Hepatic stellate cell (primary cell): ENCODE measurements at regions not wholly inside any gene's neighbourhood (a gene's known extent, or its start where the extent isn't known, plus 50 kb on each side); places are given as distances from the start of the nearest gene placed in this dataset.
"Not testable (repeated sequence)": the region's sequence is repeated elsewhere in the genome, so short reads cannot be mapped to it uniquely, and the experiment has no call there.

Source experiments
- DNase-seq: peaks from one replicate; pipeline ENCODE4 v3.0.0; 2011; ENCODE audit warnings: low spot score

DNA sequence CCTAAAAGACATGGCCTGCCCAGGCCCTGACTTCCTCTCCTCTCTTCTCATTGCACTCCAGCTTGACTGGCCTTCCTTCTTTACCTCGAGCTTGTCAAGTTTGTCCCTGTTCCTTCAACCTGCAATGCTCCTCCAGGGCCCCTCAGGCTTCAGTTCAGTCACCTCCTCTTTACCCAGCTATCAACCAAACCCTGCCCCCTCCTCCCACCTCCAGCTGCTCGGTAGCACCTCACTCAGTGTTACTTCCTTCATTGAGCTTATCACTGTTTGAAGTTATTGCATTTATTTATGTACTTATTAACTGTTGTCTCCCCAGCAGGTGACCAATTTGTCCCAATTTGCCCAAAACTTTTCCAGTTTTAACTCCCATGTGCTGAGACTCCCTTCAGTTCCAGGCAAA lies 95.8 kb upstream of the UBE2E1 start:
- DNase-seq: no peak

DNA sequence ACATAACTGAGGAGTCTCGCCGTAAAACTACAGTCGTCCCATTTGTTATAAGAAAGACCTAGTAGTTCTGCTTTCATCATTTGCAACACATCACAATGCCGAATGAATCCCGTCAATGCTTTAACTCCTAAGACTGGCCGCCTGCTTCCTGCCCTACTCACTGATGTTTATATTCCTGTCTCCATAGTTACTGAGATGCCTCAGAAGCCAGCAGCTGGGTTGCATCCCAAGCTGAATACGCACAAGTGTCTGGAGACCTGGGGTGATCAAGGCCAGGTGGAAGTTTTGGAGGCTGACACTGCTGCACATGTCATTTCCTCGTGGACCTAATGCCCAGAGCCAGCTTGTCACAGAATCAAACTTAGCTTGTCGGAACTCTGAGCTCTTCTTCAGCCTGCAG lies 95.2 kb upstream of the UBE2E1 start:
- peak; percentile 80 for DNase-seq

DNA sequence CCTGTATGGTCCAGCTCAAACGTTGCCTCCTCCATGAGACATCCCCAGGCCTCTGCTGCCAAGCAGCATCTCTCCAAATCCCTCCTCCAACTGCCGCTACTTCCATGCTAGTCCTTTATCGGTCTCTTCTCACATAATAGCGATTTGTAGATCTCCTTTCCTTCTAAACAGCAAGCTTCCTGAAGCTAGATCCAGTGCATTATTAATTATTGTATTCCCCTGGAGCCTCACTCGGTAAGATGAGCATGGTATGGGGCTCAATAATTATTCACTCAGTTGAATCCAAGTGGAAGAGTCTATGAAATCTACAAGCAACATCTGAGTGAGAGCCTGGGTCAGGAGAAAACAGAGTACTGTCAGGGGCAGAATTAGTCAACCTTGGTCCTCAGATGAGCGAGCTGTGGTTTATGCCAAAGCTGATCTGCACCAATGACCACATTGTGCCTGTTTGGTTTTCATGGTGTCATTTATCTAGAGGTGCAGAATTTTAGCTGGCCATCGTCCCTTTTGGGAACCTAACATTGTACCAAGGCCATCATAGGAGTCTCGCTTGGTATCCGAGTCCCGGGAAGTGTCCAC lies 93.8 kb upstream of the UBE2E1 start:
- DNase-seq: no peak

DNA sequence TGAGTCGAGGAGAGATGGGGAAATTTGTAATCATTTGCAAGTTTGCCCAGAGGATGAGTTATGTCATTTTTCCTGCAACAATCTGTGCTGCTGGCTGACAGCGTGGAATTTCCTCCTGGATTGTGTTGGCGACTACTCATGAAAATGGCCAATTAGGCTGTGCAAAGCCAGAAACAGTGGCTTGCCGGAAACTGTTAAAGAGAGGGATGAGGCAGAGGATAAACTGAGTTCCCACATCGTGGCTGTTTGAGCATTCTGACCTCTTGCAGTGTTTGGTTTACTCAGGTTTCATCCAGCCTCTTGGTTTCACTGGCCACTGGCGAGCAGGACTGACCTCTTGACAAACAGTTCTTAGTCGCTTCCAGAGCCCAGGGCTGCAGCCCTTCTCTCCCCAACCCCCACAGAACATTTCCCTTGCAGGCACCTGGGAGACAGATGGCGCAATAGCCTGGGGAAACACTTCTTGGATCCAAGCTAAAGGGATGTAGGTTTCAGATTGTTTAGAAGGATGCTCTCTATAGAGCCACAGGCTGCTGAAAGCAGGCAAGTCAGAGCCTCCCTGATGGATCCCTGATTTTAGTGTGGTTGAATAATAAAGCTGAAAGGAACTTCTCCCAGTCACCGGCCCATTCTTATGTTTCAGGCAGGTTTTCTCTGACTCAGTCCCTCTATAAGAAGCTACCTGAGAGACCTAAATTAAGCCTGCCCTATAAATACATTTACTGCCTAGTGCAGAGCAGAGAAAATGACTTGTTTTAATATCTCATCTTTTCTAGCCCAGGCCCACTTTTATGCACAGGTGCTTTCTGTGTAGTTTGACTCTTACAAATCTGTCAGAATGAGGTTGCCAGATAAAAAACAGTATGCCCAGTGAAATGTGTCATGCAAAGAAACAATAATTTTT lies 92.8 kb upstream of the UBE2E1 start:
- peak; percentile 18 for DNase-seq

DNA sequence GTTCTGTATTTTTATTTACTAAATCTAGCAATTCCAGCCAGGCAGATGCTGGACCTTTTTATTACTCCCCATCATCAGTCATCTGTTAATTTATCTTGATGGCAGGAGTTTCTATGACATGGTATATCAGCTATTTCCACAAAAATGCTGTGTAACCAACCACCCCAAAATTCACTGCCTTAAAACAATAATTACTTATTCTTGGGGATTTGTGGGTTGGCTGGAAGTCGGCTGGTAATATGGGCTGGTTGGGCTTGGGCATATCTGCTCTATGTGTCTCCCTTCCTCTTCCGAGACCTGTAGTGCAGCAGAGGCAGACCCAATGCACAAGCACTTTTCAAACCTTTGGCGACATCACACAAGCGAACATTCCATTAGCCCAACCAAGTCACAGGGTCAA lies 92.1 kb upstream of the UBE2E1 start:
- peak; percentile 26 for DNase-seq

DNA sequence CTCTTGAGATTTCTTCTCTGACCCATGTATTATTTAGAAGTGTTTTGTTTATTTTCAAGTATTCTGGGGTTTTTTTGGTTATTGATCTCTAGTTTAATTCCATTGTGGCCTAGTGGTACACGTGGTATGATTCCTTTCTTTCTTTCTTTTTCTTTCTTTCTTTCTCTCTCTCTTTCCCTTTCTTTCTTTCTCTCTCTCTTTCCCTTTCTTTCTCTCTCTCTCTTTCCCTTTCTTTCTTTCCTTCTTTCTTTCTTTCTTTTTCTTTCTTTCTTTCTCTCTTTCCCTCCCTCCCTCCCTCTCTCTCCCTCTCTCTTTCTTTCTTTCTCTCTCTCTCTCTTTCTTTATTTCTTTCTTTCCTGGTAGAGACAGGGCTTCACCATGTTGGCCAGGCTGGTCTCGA lies 85.7 kb upstream of the UBE2E1 start:
- DNase-seq: no peak

DNA sequence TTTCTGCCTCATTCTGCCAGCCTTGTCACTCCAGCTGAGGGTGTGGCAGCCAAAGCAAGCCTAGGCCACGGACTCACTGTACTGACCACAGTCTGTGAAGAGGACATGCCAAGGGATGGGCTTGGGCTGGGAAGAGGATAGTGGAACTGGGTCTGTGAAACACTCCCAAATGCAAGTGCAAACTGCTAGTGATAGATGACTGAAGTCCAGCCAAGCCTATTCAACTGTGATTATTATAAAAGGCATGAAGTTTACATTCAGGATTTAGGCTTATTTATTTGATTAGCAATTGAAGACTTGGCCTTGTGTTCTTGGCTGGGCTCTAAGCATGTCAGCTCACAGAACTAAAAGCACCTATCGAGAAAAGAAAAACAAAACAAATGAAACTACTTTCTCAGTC lies 84.9 kb upstream of the UBE2E1 start:
- DNase-seq: no peak

DNA sequence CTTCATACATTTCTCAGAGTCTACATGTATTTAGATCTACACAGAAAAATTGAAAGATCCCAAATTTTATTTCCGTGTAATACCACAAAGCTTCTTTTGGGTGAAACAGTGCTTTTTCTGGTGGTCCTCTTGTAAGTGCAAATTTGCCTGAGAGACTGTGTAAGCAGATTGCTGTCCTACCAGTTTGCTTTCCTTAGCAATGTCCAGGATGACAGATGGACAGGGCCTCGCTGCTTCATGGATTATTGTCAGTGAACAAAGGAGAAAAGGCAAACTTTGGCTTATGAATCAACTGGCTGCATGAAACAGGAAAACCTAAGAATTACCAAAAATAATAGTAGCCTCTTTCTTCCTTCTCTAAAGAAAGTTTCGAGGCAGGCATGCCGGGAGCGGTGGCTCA lies 82.6 kb upstream of the UBE2E1 start:
- no peak for DNase-seq

DNA sequence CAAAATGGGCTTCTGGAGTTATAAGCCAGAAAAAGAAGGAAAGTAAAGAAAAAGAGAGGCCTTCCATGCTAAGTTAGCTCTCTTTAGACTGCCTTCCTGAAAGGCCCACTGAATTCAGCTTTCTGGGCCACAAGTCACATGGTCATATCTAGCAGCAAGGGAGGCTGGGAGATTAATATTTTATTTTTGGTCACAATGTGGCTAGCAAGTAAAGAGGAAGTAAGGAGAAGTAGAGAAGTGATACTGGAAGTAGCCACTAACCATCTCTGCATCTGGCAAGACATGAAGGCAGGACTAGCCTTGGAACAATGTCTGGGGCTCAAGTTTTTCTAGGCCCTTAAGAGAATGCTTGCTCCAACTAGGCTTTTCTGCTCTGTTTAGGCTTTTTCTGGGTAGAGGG lies 81.8 kb upstream of the UBE2E1 start:
- no peak for DNase-seq

DNA sequence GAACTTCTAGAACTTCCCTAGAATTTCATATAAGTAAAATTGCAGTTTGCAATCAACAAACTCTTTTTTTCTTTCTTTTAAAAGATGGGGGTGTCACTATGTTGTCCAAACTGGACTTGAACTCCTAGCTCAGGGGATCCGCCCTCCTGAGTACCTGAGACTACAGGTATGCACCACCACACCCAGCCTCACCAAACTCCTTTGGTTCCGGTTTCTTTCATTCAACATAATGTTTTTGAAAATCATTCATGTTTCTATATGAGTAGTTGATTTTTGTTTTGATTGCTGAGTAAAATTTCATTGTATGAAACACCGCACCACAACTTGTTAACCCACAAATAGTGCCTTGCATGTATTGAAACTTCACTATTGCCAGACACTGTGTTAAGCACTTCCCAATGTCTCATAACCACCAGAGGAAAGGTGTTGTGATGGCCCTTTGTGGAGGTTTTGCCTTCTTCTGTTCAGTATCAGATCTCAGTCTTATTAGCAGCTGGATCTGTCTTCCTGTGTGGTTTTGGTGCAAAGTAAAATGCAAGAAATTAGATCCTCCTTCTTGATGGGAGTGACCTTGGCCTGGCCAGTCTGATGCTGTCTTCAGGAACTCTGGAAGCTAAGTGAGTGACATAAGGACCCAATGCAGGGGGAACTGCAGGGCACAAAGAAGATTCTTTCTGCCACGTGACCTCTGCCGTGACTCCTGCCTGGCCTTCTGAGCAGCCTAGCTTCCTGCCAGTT lies 78.8 kb upstream of the UBE2E1 start:
- no peak for DNase-seq

DNA sequence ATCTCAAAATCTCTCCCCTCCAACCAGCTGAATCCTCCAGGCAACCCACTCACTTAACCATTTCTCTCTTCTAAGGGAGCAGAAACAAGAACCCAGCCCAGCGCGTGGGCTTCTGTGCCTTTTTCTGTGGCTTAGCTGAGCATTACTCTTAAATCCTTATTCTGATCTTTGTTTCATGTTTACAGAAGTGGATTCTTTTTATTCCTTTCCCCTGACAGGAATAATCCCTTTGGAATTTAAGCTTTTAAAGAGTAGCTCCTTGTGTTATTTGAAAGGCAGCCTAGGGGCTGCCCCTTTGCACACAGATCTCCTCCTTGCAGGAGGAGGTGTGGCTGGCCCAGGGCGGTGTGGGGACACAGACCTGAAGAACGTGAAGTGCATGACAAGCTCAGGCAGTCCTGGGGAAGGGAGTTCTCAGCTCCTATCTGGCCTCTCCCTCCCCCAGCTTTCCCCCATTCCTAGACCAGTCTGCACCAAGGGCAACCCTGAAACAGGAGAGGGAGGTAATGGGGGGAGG lies 77.1 kb upstream of the UBE2E1 start:
- DNase-seq: no peak

DNA sequence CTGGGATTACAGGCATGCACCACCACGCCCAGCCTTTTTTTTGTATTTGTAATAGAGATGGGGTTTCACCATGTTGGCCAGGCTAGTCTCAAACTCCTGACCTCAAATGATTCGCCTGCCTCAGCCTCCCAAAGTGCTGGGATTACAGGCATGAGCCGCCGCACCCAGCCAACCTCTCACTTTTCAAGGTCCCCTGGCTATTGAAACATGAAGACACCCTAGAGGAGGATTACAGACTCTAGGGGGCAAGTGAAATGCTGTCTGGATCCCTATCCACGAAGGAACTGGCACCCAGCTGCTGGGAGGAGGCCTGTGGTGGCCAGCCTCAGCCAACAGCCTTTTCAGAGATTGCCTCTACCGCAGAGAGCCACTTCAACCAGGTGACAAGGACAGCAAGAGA lies 76.4 kb upstream of the UBE2E1 start:
- DNase-seq: not testable (repeated sequence)

DNA sequence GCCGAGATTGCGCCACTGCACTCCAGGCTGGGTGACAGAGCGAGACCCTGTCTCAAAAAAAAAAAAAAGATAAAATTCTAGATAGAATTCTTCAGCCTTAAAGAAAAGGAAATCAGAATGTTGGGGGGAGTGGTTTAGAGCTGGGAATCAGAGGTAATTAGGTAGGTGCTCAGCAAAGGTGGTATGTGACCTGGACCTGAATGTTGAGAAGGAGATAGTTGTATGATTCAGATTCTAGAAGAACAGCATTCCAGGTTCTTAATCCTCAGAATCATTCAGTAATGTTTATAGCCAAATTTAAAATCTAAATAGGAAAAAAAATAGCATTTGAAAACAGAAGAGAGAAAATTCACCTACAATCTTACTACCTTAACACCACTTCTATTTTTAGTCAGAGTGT lies 71.3 kb upstream of the UBE2E1 start:
- no peak for DNase-seq

DNA sequence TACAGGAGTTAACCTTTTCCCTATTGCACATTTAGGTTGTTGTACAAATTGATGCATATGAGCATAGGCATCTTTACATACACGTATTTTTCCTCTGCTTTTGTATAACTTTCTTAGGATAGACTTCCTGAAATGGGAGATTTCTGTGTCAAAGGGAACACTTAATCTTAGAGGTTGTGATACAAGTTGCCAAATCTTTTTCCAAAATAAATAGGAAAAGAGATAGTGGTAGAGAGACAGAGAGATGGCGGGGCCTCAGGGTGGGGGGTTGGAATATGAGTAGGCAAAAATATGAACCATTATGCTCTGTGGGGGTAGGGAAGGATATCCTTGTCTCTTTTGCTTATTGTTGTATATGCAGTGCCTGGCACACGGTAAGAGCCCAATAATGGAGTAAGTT lies 70.7 kb upstream of the UBE2E1 start:
- no peak for DNase-seq

DNA sequence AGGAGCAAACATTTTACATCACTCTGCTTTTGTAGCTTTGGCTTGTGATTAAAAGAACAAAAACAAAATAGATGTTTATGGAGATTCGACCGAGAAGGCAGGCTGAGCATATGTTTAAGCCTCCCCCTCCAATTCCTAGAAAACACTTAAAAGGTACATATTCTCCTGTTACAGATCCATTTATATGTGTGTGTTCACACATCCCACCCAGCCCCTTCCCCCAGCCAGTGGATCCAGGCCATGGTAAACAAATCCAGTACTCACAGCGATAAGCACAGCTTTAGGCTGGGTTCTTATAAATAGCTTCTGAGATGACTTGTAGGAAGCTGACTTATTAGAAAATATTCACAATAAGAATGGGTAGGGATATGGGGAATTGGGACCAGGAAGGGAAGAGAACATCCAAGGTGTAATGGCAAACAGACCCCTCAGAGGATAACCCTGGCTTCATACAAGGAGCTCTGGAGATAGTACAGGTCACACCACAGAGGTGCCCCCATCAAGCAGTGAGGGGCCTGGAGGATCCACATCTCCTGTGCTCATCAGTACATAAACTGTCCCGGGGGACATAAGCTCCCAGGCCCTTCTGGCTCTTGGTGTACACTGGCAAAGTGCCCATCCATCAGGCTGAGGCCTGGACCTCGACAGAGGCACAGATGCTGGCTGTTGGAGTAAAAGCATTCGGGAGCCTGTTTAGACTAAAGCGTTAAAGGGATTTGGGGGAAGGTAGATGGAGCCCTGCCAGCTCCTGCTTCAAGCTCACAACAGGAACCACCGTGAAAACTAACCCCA lies 70.0 kb upstream of the UBE2E1 start:
- no peak for DNase-seq

DNA sequence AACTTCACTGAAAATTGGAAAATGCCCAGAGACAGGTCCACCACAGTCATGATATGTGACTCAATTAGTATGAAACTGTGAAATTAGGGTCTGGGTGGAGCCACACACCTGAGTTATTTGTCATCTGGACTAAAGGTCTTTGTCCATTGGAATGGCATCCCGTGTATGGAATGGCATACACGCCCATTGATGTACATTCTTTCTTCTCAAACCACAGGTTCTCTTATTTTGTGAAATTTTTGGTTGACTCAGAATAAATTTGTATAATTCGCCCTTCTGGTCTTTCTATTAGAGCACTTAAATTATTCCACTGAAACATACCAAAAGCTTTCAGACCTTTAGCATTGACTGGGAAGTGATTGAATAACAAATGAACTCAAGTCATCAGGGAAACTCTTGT lies 66.8 kb upstream of the UBE2E1 start:
- DNase-seq: no peak

DNA sequence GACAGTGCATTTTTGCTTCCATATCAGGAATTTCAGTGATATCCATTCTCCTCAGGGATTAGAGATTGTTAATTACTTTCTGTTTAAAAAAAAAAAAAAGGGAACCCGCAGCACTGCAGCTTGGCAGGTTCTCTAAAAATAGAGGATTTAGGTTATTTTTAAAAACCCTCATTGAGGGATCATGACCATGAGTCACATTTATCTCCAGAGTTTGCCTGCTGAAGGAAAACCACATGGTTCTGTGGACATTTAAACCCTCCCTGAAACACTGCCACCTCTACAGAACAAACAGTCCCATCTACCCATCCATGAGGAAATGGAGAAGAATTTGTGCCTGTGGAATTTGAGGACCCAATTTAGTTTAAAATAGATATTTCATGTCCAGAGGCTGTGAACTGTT lies 66.2 kb upstream of the UBE2E1 start:
- DNase-seq: peak; percentile 73

DNA sequence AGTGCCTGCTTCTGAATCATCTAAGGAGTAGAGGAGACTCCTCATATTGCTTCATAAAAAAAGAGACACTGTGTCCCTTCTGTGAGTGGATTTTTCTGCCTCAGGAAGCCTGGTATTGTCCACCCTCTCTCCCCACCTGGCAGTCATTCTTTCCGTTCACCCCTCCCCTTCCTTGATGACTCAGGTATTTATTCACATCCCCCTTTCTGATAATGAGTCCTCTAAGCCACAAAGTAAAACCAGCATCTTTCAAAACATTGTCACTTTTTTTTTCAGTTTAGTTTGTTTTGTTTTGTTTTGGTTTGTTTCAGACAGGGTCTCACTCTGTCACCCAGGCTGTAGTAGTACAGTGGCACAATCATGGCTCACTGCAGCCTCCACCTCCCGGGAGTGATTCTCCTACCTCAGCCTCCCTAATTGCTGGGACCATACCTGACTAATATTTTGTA lies 65.2 kb upstream of the UBE2E1 start:
- no peak for DNase-seq

DNA sequence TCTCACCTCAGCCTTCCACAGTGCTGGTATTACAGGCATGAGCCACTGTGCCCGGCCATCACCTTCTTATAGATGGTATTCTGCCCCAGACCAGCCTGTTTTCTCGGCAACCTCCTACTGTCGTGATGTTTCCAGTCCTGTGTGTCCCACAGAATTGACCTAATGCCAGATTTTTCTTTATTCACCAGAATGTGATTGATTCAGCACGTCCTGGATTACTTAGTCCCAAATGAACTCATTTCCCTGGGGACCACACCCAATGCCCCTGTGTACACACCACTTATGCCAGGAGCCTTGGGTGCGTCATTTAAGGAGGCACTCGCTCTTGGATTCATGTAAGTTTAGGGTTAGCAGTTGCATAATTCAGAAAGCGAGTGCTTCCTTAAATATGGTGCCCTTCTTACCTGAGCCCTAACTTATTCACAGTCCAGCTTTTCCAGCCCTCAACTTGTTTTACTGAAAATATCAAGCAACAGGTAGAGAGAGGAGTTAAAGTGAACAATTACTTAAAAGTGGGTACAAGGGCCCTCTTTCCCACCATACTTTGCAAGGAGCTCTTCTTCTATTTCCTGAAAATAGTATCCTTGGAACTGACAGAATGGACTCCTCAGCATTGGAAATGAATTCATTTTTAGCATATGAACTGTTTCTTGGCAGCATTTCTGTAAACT lies 64.6 kb upstream of the UBE2E1 start:
- no peak for DNase-seq

DNA sequence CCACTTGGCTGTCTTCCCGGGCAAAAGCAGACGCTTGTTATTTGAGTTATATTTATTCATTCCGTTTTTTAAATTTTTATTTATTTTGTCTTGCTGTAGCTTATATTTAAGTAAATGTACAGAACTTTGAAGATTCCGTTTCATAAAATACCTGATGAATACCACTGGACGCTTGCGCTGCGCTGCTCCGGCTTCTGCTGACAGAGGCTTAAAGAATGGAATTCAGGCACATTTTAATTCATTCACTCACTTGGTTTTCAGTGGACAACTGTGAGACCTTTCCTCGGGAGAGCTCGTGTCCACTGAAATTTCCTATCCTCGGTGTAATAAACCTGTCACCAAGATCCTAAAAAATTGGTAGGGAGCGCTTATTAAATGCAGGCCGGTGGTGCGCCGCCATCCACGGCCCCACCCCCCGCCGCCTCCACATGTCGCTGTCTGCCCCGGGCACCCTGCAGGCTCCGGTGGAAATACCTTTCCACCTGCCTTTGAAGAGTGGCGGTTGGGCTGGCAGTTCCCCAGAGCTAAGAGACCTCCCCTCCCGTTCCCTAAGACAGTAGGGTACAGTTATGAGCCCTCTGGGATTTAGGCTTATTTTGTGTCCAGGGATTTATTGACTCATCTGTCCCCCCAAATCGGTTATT lies 62.5 kb upstream of the UBE2E1 start:
- DNase-seq: no peak

DNA sequence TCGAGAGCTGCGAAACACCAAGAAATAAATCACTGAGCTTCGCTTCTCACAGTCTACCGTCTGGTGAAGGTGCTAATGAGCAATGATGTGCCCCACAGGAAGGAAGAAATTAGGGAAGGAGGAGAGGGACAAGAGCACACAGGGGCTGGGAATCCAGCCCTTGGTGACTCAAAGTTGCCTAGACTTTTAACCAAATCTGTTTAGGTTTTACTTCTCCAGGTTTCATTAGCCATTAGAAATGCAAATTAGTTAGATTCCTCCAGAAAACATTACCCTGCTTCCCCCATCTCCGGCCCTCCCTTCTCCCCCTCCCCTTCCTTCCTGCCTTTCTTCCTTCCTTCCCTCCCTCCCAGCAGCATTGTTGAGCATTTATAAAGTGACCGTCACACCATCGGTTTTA lies 59.3 kb upstream of the UBE2E1 start:
- no peak for DNase-seq
